T-cell (primary cell): ENCODE measurements at regions not wholly inside any gene's neighbourhood (a gene's known extent, or its start where the extent isn't known, plus 50 kb on each side); places are given as distances from the start of the nearest gene placed in this dataset.

Experiments
- ATAC-seq, 4 experiments: fragments of 200-7000 bp in 3 of 4; fragments of 150-1000 bp in 1 of 4; cut with Tn5 transposase; replicated peaks in 1 of 4; 1 replicate in 3 of 4; 2 replicates in 1 of 4; pipeline ENCODE4 v1.10.0; 2021; ENCODE audit warnings: moderate library complexity in 3 of 4, mild to moderate bottlenecking in 2 of 4, moderate number of reproducible peaks in 1 of 4
- CTCF ChIA-PET, 2 donors: fragments of 300-600 bp; sonication (Branson Sonifier 250); formaldehyde crosslinking; loops; one replicate each; lab custom pipeline; 2022; ENCODE audit warnings: antibody characterized with exemption in 2 of 2; lab: Charles Lee
- POLR2A ChIA-PET, 2 donors: fragments of 300-600 bp; sonication (Branson Sonifier 250); formaldehyde crosslinking; loops; one replicate each; lab custom pipeline; 2022; ENCODE audit warnings: antibody characterized with exemption in 2 of 2; lab: Charles Lee
- DNase-seq, 35 experiments: peaks; one replicate each; pipeline versions ENCODE4 v3.0.0 to v3.0.0-alpha.2; 2013 to 2023
- H3K27ac ChIP-seq: one replicate; pipeline ENCODE4 v1.5.1; 2013; ENCODE audit warnings: low read length
- H3K27me3 ChIP-seq, 2 experiments: replicated peaks in 1 of 2; 1 replicate in 1 of 2; 2 replicates in 1 of 2; pipeline versions ENCODE4 v1.6.1 to v1.7.0; 2013; ENCODE audit warnings: low read length in 1 of 2, mixed read lengths in 1 of 2; ENCODE audit not compliant: control insufficient read depth in 2 of 2, insufficient read depth in 2 of 2; ENCODE audit errors: extremely low read depth in 1 of 2
- H3K36me3 ChIP-seq, 2 donors: 1 replicate in 1 of 2; 2 replicates in 1 of 2; pipeline versions ENCODE4 v1.6.1 to v1.7.0; 2013; ENCODE audit warnings: low read length in 1 of 2; ENCODE audit not compliant: control insufficient read depth in 2 of 2, insufficient read depth in 1 of 2; ENCODE audit errors: extremely low read depth in 1 of 2
- H3K4me1 ChIP-seq, 2 experiments: 1 replicate in 1 of 2; 2 replicates in 1 of 2; pipeline versions ENCODE4 v1.6.1 to v1.7.0; 2013; ENCODE audit warnings: low read length in 2 of 2, mixed read lengths in 1 of 2; ENCODE audit not compliant: insufficient read depth in 2 of 2, control insufficient read depth in 1 of 2; ENCODE audit errors: extremely low read depth in 1 of 2
- H3K4me3 ChIP-seq, 2 donors: 1 replicate in 1 of 2; 2 replicates in 1 of 2; pipeline versions ENCODE4 v1.5.1 to v1.7.0; 2013; ENCODE audit warnings: mild to moderate bottlenecking in 2 of 2, low read length in 1 of 2, moderate library complexity in 1 of 2; ENCODE audit not compliant: control insufficient read depth in 1 of 2; ENCODE audit errors: extremely low read depth in 1 of 2
- H3K9me3 ChIP-seq: 2 replicates; pipeline ENCODE4 v1.7.0; 2013
- H3K27ac Mint-ChIP-seq, 2 donors: one replicate each; pipeline ENCODE4 v1.8.0; 2020 to 2021; ENCODE audit warnings: mild to moderate bottlenecking in 2 of 2, mixed read lengths in 2 of 2
- H3K27me3 Mint-ChIP-seq, 2 donors: one replicate each; pipeline ENCODE4 v1.8.0; 2021 to 2022; ENCODE audit warnings: mixed read lengths in 2 of 2
- H3K36me3 Mint-ChIP-seq: one replicate; pipeline ENCODE4 v1.8.0; 2021; ENCODE audit warnings: mixed read lengths
- H3K4me1 Mint-ChIP-seq, 3 donors: one replicate each; pipeline ENCODE4 v1.8.0; 2020 to 2022; ENCODE audit warnings: mixed read lengths in 3 of 3, mild to moderate bottlenecking in 1 of 3
- H3K4me3 Mint-ChIP-seq, 3 donors: one replicate each; pipeline ENCODE4 v1.8.0; 2020 to 2022; ENCODE audit warnings: mild to moderate bottlenecking in 3 of 3, mixed read lengths in 3 of 3, moderate library complexity in 3 of 3
- H3K9me3 Mint-ChIP-seq, 3 donors: one replicate each; pipeline ENCODE4 v1.8.0; 2020 to 2022; ENCODE audit warnings: mixed read lengths in 3 of 3
- WGBS: methylation state at CpG from one replicate; pipeline ENCODE4 v1.1.5; 2013; ENCODE audit warnings: missing lambda C conversion rate; ENCODE audit not compliant: insufficient coverage; 5-methylcytosine and 5-hydroxymethylcytosine counted together

DNA sequence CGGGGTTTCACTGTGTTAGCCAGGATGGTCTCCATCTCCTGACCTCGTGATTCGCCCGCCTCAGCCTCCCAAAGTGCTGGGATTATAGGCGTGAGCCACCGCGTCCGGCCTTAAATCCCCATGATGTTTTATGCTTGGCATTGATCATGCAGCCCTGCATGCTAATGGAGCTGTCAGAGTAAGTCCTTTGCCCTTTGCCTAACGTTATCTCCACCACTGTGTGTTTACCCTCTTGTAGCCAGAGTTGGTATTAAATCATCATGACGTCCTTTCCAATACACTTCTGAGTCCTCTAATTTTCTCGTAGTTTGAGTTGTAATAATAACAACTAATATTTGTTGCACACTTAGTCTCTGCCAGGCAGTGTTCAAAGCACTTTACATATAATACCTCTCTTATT, 57.2 kb upstream of the ZFAND5 start:
- Histone ChIP-seq H3K4me1 (no peaks in the 10 kb centered on the region), H3K27ac (no peak overlapping the region), H3K27me3 (no peaks in the 10 kb centered on the region), H3K4me3 (no peak overlapping the region), H3K36me3 (no peaks in the 10 kb centered on the region), H3K9me3 (no peaks in the 10 kb centered on the region)
- Mint-ChIP-seq H3K36me3 (no peaks in the 10 kb centered on the region), H3K27ac (no peak overlapping the region), H3K9me3 (no peaks in the 10 kb centered on the region), H3K27me3 (peaks cover 0 to 5% of the 10 kb centered on the region in 2 donors), H3K4me1 (no peaks in the 10 kb centered on the region), H3K4me3 (no peak overlapping the region)
- DNase-seq (no peak), ATAC-seq (no peak)
- ChIA-PET POLR2A (no interaction called here), CTCF (no interaction called here)
- WGBS: 94% methylated on average over 5 of the region's 11 CpGs

DNA sequence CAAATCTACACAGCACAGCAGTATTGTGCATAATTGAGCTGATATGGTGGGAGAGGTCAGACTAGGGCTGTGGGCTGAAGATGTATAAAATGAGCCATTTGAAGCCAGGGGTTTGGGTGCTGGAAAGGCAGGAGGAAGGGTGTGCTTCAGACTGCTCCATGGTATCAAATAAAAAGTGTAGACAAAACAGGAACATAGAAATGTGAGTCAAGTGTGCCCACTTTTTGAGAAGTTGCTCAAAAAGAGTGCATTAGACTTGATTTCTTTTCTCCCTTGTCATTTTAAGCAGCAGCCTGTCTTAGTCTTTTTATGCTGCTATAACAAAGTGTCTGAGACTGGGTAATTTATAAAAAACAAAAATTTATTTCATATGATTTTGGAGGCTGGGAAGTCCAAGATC, 55.8 kb upstream of the ZFAND5 start:
- no peaks in the 10 kb centered on the region for H3K36me3 ChIP-seq
- no peaks in the 10 kb centered on the region for H3K4me1 ChIP-seq
- ChIA-PET POLR2A (no interaction called here), CTCF (no interaction called here)
- no peak overlapping the region for H3K27ac Mint-ChIP-seq
- no peaks in the 10 kb centered on the region for H3K27me3 Mint-ChIP-seq
- no peaks in the 10 kb centered on the region for H3K36me3 Mint-ChIP-seq
- ATAC-seq (no peak), DNase-seq (no peak)
- no peaks in the 10 kb centered on the region for H3K4me1 Mint-ChIP-seq
- H3K27ac ChIP-seq: no peak overlapping the region
- H3K27me3 ChIP-seq: no peaks in the 10 kb centered on the region
- H3K4me3 ChIP-seq: no peak overlapping the region
- no peaks in the 10 kb centered on the region for H3K9me3 ChIP-seq
- H3K4me3 Mint-ChIP-seq: no peak overlapping the region
- H3K9me3 Mint-ChIP-seq: no peaks in the 10 kb centered on the region

GRCh38 chr9:72415948-72416347, 50.9 kb upstream of the ZFAND5 start:
- no peaks in the 10 kb centered on the region for H3K9me3 ChIP-seq
- DNase-seq (no peak), ATAC-seq (no peak)
- ChIA-PET POLR2A (no interaction called here), CTCF (no interaction called here)
- Mint-ChIP-seq H3K36me3 (no peaks in the 10 kb centered on the region), H3K4me1 (no peaks in the 10 kb centered on the region), H3K4me3 (no peak overlapping the region), H3K27ac (no peak overlapping the region), H3K9me3 (no peaks in the 10 kb centered on the region), H3K27me3 (no peaks in the 10 kb centered on the region)
- 100% methylated on average over 1 of the region's 2 CpGs for WGBS
- H3K4me1 ChIP-seq: no peaks in the 10 kb centered on the region
- H3K27me3 ChIP-seq: no peaks in the 10 kb centered on the region
- no peaks in the 10 kb centered on the region for H3K36me3 ChIP-seq
- no peak overlapping the region for H3K27ac ChIP-seq
- H3K4me3 ChIP-seq: no peak overlapping the region

GRCh38 chr9:72415163-72415562, 50.2 kb upstream of the ZFAND5 start:
- Mint-ChIP-seq H3K4me3 (no peak overlapping the region), H3K4me1 (no peaks in the 10 kb centered on the region), H3K36me3 (no peaks in the 10 kb centered on the region), H3K27me3 (no peaks in the 10 kb centered on the region), H3K27ac (no peak overlapping the region), H3K9me3 (no peaks in the 10 kb centered on the region)
- POLR2A ChIA-PET: no interaction called here
- DNase-seq (no peak), ATAC-seq (no peak)
- H3K36me3 ChIP-seq: no peaks in the 10 kb centered on the region
- no peaks in the 10 kb centered on the region for H3K27me3 ChIP-seq
- CTCF ChIA-PET: no interaction called here
- H3K9me3 ChIP-seq: no peaks in the 10 kb centered on the region
- H3K4me3 ChIP-seq: no peak overlapping the region
- H3K4me1 ChIP-seq: no peaks in the 10 kb centered on the region
- H3K27ac ChIP-seq: no peak overlapping the region
